Panc1 (cell line): ENCODE measurements at regions not wholly inside any gene's neighbourhood (a gene's known extent, or its start where the extent isn't known, plus 50 kb on each side); places are given as distances from the start of the nearest gene placed in this dataset.

Experiments used
- ATAC-seq: fragments of 200-7000 bp; cut with Tn5 transposase; 2 replicates; pipeline ENCODE4 v1.9.1; 2020; ENCODE audit warnings: mild to moderate bottlenecking, moderate library complexity
- BruUV-seq: library from RNA; stranded (reverse); fragments of 400-500 nt; replicated peaks from 2 replicates; lab custom pipeline; 2021; lab: Mats Ljungman, UMichigan
- CTCF ChIA-PET: fragments of 300-600 bp; sonication (Branson Sonifier 250); formaldehyde crosslinking; loops from one replicate; lab custom pipeline; 2022; ENCODE audit warnings: antibody characterized with exemption; lab: Charles Lee
- POLR2A ChIA-PET: fragments of 300-600 bp; sonication (Branson Sonifier 250); formaldehyde crosslinking; loops from one replicate; lab custom pipeline; 2022; ENCODE audit warnings: antibody characterized with exemption; lab: Charles Lee
- DNase-seq: peaks from one replicate; pipeline ENCODE4 v3.0.0-alpha.2; 2010; ENCODE audit warnings: low read depth, low spot score
- H3K27ac ChIP-seq: 2 replicates; pipeline ENCODE4 v1.5.1; 2011; ENCODE audit warnings: mild to moderate bottlenecking, low read length, inconsistent platforms
- H3K27me3 ChIP-seq: fragments of 200-500 bp; sonication (Bioruptor generic); 2 replicates; pipeline ENCODE4 v1.6.0; 2014; ENCODE audit warnings: low read length, inconsistent platforms; ENCODE audit not compliant: control insufficient read depth, insufficient read depth
- H3K36me3 ChIP-seq: fragments of 200-500 bp; sonication (Bioruptor generic); 2 replicates; pipeline ENCODE4 v1.5.1; 2014; ENCODE audit warnings: inconsistent platforms, mild to moderate bottlenecking, low read length, moderate library complexity; ENCODE audit not compliant: control insufficient read depth, insufficient read depth
- H3K4me1 ChIP-seq: 2 replicates; pipeline ENCODE4 v1.5.1; 2011; ENCODE audit warnings: inconsistent platforms, mild to moderate bottlenecking, low read length, moderate library complexity; ENCODE audit not compliant: control insufficient read depth, insufficient read depth
- H3K4me3 ChIP-seq, 2 experiments: 2 replicates each; pipeline ENCODE4 v1.5.1; 2011 to 2012; ENCODE audit warnings: low read depth in 2 of 2, low read length in 2 of 2, mild to moderate bottlenecking in 2 of 2, inconsistent platforms in 1 of 2, moderate library complexity in 1 of 2
- H3K9me3 ChIP-seq: fragments of 200-500 bp; sonication (Bioruptor generic); 2 replicates; pipeline ENCODE4 v1.5.1; 2014; ENCODE audit warnings: low read depth, mild to moderate bottlenecking, inconsistent platforms, low read length, moderate library complexity; ENCODE audit not compliant: control insufficient read depth, insufficient read depth
- POLR2AphosphoS5 ChIP-seq: IDR thresholded peaks from 2 replicates; pipeline ENCODE4 v1.6.1; 2012; ENCODE audit warnings: mild to moderate bottlenecking, low read depth, low read length, moderate library complexity
- SIN3A ChIP-seq: IDR thresholded peaks from 2 replicates; pipeline ENCODE4 v1.6.1; 2012; ENCODE audit warnings: low read depth, mild to moderate bottlenecking, low read length, moderate library complexity, borderline replicate concordance; ENCODE audit not compliant: insufficient read depth
- TCF7L2 ChIP-seq: IDR thresholded peaks from 2 replicates; pipeline ENCODE4 v1.6.1; 2011; ENCODE audit warnings: mild to moderate bottlenecking, low read depth, low read length, inconsistent platforms
- in situ Hi-C: cut with HindIII; loops from 2 replicates; pipeline ENCODE4 v1.10.0; 2016; ENCODE audit warnings: low sequenced_read_pairs, low pct_unique_long_range_greater_than_20kb
- intact Hi-C: fragments of 100-400 bp; cut with micrococcal nuclease; formaldehyde crosslinking; loops from one replicate; pipeline ENCODE4 v1.10.0; 2022; ENCODE audit not compliant: unreplicated experiment
- TF ChIP-seq, protein P1 (sequence below), 2 experiments: IDR thresholded peaks; 2 replicates each; pipeline ENCODE4 v1.6.1; 2011 to 2012; ENCODE audit warnings: low read depth in 2 of 2, control low read depth in 1 of 2, low read length in 1 of 2, mild to moderate bottlenecking in 1 of 2, moderate library complexity in 1 of 2; ENCODE audit not compliant: insufficient read depth in 1 of 2
- TF ChIP-seq, protein P2 (sequence below): fragments of 450-650 bp; IDR thresholded peaks from 2 replicates; pipeline ENCODE4 v1.5.1; 2017; ENCODE audit warnings: mild to moderate bottlenecking

GRCh38 chr7:37571806-37572205, 111.8 kb upstream of the GPR141 start:
- H3K27me3 ChIP-seq, result no peaks in the 10 kb centered on the region
- no peak overlapping the region for H3K4me3 ChIP-seq
- BruUV-seq, result no TSS peak
- ATAC-seq (no peak), DNase-seq (no peak)
- POLR2A ChIA-PET, result interaction anchor here (0.7 kb wide), 1 partner anchor 210 kb away, joined by 6 read pairs; no protein-coding TSS in a partner anchor
- no peaks in the 10 kb centered on the region for H3K4me1 ChIP-seq
- in situ Hi-C loops (no loop called here), intact Hi-C loops (no loop called here)
- no peak overlapping the region for H3K27ac ChIP-seq
- no peaks in the 10 kb centered on the region for H3K36me3 ChIP-seq
- TF ChIP-seq POLR2AphosphoS5, result no peak
- TF ChIP-seq TCF7L2, result no peak
- TF ChIP-seq, protein P1, sequence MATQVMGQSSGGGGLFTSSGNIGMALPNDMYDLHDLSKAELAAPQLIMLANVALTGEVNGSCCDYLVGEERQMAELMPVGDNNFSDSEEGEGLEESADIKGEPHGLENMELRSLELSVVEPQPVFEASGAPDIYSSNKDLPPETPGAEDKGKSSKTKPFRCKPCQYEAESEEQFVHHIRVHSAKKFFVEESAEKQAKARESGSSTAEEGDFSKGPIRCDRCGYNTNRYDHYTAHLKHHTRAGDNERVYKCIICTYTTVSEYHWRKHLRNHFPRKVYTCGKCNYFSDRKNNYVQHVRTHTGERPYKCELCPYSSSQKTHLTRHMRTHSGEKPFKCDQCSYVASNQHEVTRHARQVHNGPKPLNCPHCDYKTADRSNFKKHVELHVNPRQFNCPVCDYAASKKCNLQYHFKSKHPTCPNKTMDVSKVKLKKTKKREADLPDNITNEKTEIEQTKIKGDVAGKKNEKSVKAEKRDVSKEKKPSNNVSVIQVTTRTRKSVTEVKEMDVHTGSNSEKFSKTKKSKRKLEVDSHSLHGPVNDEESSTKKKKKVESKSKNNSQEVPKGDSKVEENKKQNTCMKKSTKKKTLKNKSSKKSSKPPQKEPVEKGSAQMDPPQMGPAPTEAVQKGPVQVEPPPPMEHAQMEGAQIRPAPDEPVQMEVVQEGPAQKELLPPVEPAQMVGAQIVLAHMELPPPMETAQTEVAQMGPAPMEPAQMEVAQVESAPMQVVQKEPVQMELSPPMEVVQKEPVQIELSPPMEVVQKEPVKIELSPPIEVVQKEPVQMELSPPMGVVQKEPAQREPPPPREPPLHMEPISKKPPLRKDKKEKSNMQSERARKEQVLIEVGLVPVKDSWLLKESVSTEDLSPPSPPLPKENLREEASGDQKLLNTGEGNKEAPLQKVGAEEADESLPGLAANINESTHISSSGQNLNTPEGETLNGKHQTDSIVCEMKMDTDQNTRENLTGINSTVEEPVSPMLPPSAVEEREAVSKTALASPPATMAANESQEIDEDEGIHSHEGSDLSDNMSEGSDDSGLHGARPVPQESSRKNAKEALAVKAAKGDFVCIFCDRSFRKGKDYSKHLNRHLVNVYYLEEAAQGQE (IDR thresholded peaks at IDR 0.05; ENCODE audit: insufficient read depth in 1 of 2, low read depth in 2 of 2, low read length in 1 of 2), result no peak
- no peak for TF ChIP-seq SIN3A
- TF ChIP-seq, protein P2, sequence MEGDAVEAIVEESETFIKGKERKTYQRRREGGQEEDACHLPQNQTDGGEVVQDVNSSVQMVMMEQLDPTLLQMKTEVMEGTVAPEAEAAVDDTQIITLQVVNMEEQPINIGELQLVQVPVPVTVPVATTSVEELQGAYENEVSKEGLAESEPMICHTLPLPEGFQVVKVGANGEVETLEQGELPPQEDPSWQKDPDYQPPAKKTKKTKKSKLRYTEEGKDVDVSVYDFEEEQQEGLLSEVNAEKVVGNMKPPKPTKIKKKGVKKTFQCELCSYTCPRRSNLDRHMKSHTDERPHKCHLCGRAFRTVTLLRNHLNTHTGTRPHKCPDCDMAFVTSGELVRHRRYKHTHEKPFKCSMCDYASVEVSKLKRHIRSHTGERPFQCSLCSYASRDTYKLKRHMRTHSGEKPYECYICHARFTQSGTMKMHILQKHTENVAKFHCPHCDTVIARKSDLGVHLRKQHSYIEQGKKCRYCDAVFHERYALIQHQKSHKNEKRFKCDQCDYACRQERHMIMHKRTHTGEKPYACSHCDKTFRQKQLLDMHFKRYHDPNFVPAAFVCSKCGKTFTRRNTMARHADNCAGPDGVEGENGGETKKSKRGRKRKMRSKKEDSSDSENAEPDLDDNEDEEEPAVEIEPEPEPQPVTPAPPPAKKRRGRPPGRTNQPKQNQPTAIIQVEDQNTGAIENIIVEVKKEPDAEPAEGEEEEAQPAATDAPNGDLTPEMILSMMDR, result no peak
- CTCF ChIA-PET, result no interaction called here
- no peaks in the 10 kb centered on the region for H3K9me3 ChIP-seq

DNA sequence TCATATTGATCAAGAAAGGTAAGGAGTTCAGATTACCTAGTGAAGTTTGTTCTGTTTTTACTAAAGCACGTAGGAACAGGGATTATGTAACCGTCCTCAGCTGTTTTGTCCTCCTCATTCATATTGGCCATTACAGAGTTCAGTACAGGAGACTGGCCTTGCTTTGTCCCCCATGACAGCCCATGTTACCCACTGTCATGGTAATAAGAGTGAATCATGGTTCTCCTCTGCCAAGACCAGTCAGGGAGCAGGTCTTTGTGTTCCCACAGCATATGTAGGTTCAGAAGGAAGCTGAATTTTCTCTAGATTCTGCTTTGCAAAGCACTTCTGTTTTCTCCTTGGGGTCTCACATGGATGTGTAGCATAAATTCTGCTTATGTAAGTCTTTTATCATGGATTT, 106.2 kb upstream of the GPR141 start:
- no TSS peak for BruUV-seq
- Histone ChIP-seq H3K4me1 (no peaks in the 10 kb centered on the region), H3K27me3 (no peaks in the 10 kb centered on the region), H3K9me3 (no peaks in the 10 kb centered on the region), H3K36me3 (no peaks in the 10 kb centered on the region), H3K4me3 (no peak overlapping the region), H3K27ac (no peak overlapping the region)
- DNase-seq (no peak), ATAC-seq (no peak)
- intact Hi-C loops (no loop called here), in situ Hi-C loops (no loop called here)
- POLR2A ChIA-PET, result no interaction called here
- TF ChIP-seq POLR2AphosphoS5 (no peak), SIN3A (no peak), TCF7L2 (no peak)
- TF ChIP-seq, protein P2, result no peak
- TF ChIP-seq, protein P1 (IDR thresholded peaks at IDR 0.05; ENCODE audit: insufficient read depth in 1 of 2, low read depth in 2 of 2, low read length in 1 of 2), result no peak
- CTCF ChIA-PET, result no interaction called here
